Liver (tissue), 8 donors: ENCODE measurements at regions not wholly inside any gene's neighbourhood (a gene's known extent, or its start where the extent isn't known, plus 50 kb on each side); places are given as distances from the start of the nearest gene placed in this dataset.

ENCODE experiments used
- DNase-seq: peaks from one replicate; pipeline ENCODE4 v3.0.0-alpha.2; 2017; ENCODE audit warnings: low spot score
- H3K27ac ChIP-seq, 2 donors: one replicate each; pipeline ENCODE4 v1.7.0; 2013; ENCODE audit warnings: inconsistent platforms in 2 of 2, low read length in 2 of 2, control low read depth in 1 of 2, low read depth in 1 of 2, mild to moderate bottlenecking in 1 of 2
- H3K27me3 ChIP-seq, 4 donors: one replicate each; pipeline versions ENCODE4 v1.6.1 to v1.7.0; 2013; ENCODE audit warnings: low read length in 3 of 4, inconsistent platforms in 1 of 4, mild to moderate bottlenecking in 1 of 4, moderate library complexity in 1 of 4; ENCODE audit not compliant: control insufficient read depth in 4 of 4, insufficient read depth in 4 of 4
- H3K36me3 ChIP-seq, 4 donors: one replicate each; pipeline versions ENCODE4 v1.6.1 to v1.7.0; 2013; ENCODE audit warnings: low read length in 3 of 4, mild to moderate bottlenecking in 3 of 4, low read depth in 1 of 4, moderate library complexity in 1 of 4; ENCODE audit not compliant: control insufficient read depth in 4 of 4, insufficient read depth in 3 of 4
- H3K4me1 ChIP-seq, 4 donors: one replicate each; pipeline versions ENCODE4 v1.6.1 to v1.7.0; 2013; ENCODE audit warnings: low read length in 3 of 4, mild to moderate bottlenecking in 3 of 4, moderate library complexity in 1 of 4; ENCODE audit not compliant: control insufficient read depth in 4 of 4, insufficient read depth in 4 of 4
- H3K4me3 ChIP-seq, 3 donors: one replicate each; pipeline versions ENCODE4 v1.6.1 to v1.7.0; 2013; ENCODE audit warnings: low read length in 3 of 3, control low read depth in 1 of 3, low read depth in 1 of 3, mild to moderate bottlenecking in 1 of 3
- H3K9ac ChIP-seq, 2 donors: one replicate each; pipeline ENCODE4 v1.7.0; 2013; ENCODE audit warnings: low read length in 2 of 2, mild to moderate bottlenecking in 2 of 2, moderate library complexity in 2 of 2, control low read depth in 1 of 2, low read depth in 1 of 2
- H3K9me3 ChIP-seq, 4 donors: one replicate each; pipeline versions ENCODE4 v1.6.1 to v1.7.0; 2013; ENCODE audit warnings: low read length in 3 of 4; ENCODE audit not compliant: control insufficient read depth in 4 of 4
- ATF3 ChIP-seq: IDR thresholded peaks from 2 replicates; pipeline ENCODE4 v1.6.1; 2016; ENCODE audit warnings: antibody characterized with exemption
- CTCF ChIP-seq: fragments of 150-350 bp; IDR thresholded peaks from 2 replicates; pipeline ENCODE4 v1.5.1; 2017; ENCODE audit warnings: improper control_type of control experiment, low read depth, low read length; ENCODE audit not compliant: missing input control
- EGR1 ChIP-seq, 2 donors: IDR thresholded peaks; 2 replicates each; pipeline ENCODE4 v1.6.1; 2016 to 2018; ENCODE audit warnings: antibody characterized with exemption in 2 of 2, low read depth in 2 of 2
- FOXA1 ChIP-seq: IDR thresholded peaks from 2 replicates; pipeline ENCODE4 v1.6.1; 2016; ENCODE audit warnings: antibody characterized with exemption
- FOXA2 ChIP-seq: IDR thresholded peaks from 2 replicates; pipeline ENCODE4 v1.6.1; 2016; ENCODE audit warnings: antibody characterized with exemption
- GABPA ChIP-seq, 2 donors: IDR thresholded peaks in 1 of 2; conservative IDR thresholded peaks in 1 of 2; 2 replicates each; pipeline ENCODE4 v1.6.1; 2016; ENCODE audit warnings: antibody characterized with exemption in 2 of 2, mild to moderate bottlenecking in 1 of 2, moderate library complexity in 1 of 2
- HNF4A ChIP-seq, 2 donors: conservative IDR thresholded peaks; 2 replicates each; pipeline ENCODE4 v1.6.1; 2016; ENCODE audit warnings: antibody characterized with exemption in 2 of 2, mild to moderate bottlenecking in 2 of 2
- HNF4G ChIP-seq: IDR thresholded peaks from 2 replicates; pipeline ENCODE4 v1.6.1; 2016; ENCODE audit warnings: antibody characterized with exemption
- JUND ChIP-seq, 2 donors: IDR thresholded peaks; 2 replicates each; pipeline ENCODE4 v1.6.1; 2016; ENCODE audit warnings: antibody characterized with exemption in 2 of 2
- MAX ChIP-seq: IDR thresholded peaks from 2 replicates; pipeline ENCODE4 v1.6.1; 2016; ENCODE audit warnings: antibody characterized with exemption
- NR2F2 ChIP-seq: IDR thresholded peaks from 2 replicates; pipeline ENCODE4 v1.6.1; 2016; ENCODE audit warnings: antibody characterized with exemption
- RAD21 ChIP-seq, 2 donors: IDR thresholded peaks; 2 replicates each; pipeline ENCODE4 v1.6.1; 2016; ENCODE audit warnings: antibody characterized with exemption in 2 of 2, mild to moderate bottlenecking in 2 of 2
- REST ChIP-seq: IDR thresholded peaks from 2 replicates; pipeline ENCODE4 v1.6.1; 2016; ENCODE audit warnings: antibody characterized with exemption, mild to moderate bottlenecking
- RXRA ChIP-seq, 2 donors: IDR thresholded peaks; 2 replicates each; pipeline ENCODE4 v1.6.1; 2017 to 2018; ENCODE audit warnings: antibody characterized with exemption in 2 of 2, mild to moderate bottlenecking in 1 of 2
- SP1 ChIP-seq: IDR thresholded peaks from 2 replicates; pipeline ENCODE4 v1.6.1; 2018; ENCODE audit warnings: antibody characterized with exemption, mild to moderate bottlenecking
- TAF1 ChIP-seq: conservative IDR thresholded peaks from 2 replicates; pipeline ENCODE4 v1.6.1; 2016; ENCODE audit warnings: antibody characterized with exemption, mild to moderate bottlenecking
- YY1 ChIP-seq: IDR thresholded peaks from 2 replicates; pipeline ENCODE4 v1.6.1; 2016; ENCODE audit warnings: antibody characterized with exemption, mild to moderate bottlenecking
- ZBTB33 ChIP-seq: IDR thresholded peaks from 2 replicates; pipeline ENCODE4 v1.6.1; 2016; ENCODE audit warnings: antibody characterized with exemption
- WGBS: extraction: QIAGEN DNeasy Blood & Tissue Kit; methylation state at CpG from one replicate; pipeline ENCODE4 v1.1.7; 2013; 5-methylcytosine and 5-hydroxymethylcytosine counted together
- donor health status: healthy.
- donor health status: healthy.
- donor health status: healthy.
- donor health status: healthy.
- donor health status: healthy.

- H3K4me1 ChIP-seq = peaks cover 0 to 20% (median 12%) of the 10 kb centered on the region in 4 donors
- WGBS = 90% methylated on average over 2 of the region's 2 CpGs
Measured at GRCh38 chr13:99752373-99752772, 219.2 kb downstream of the ZIC5 start.

GRCh38 chr13:99751517-99752199, 219.9 kb downstream of the ZIC5 start:
- Histone ChIP-seq H3K4me1 (peaks cover 0 to 20% (median 12%) of the 10 kb centered on the region in 4 donors), H3K36me3 (peaks cover 0 to 1% (median 0%) of the 10 kb centered on the region in 4 donors), H3K27me3 (no peaks in the 10 kb centered on the region), H3K9ac (no peak overlapping the region), H3K27ac (peak overlapping the region; percentile 48 to 74), H3K4me3 (no peak overlapping the region), H3K9me3 (no peaks in the 10 kb centered on the region)
- no peak for DNase-seq
- 33% methylated on average over 10 of the region's 10 CpGs for WGBS
- peak; percentile 84 for TF ChIP-seq ZBTB33
- TF ChIP-seq REST = peak; percentile 50
- no peak for TF ChIP-seq TAF1
- TF ChIP-seq MAX = peak; percentile 68
- TF ChIP-seq CTCF = no peak
- peak; percentile 100 for TF ChIP-seq RXRA (IDR thresholded peaks at IDR 0.05)
- TF ChIP-seq GABPA (IDR thresholded peaks at IDR 0.05 in 1 of 2, conservative IDR thresholded peaks at IDR 0.05 in 1 of 2) = no peak
- peak; percentile 62 for TF ChIP-seq ATF3
- TF ChIP-seq SP1 = peak; percentile 94
- TF ChIP-seq HNF4A (conservative IDR thresholded peaks at IDR 0.05) = peak; percentile 87 to 89
- TF ChIP-seq HNF4G = peak; percentile 47
- TF ChIP-seq YY1 = peak; percentile 95
- TF ChIP-seq FOXA1 = no peak
- TF ChIP-seq JUND (IDR thresholded peaks at IDR 0.05) = peak; percentile 55 to 73
- peak in 1 of 2 donors; percentile 53 for TF ChIP-seq EGR1 (IDR thresholded peaks at IDR 0.05; ENCODE audit: low read depth in 2 of 2)
- peak; percentile 70 for TF ChIP-seq FOXA2
- peak; percentile 23 to 30 for TF ChIP-seq RAD21 (IDR thresholded peaks at IDR 0.05)
- TF ChIP-seq NR2F2 = no peak

More at GRCh38 chr13:99752373-99752772, 219.2 kb downstream of the ZIC5 start:
- Histone ChIP-seq H3K4me3 (no peak overlapping the region), H3K9me3 (no peaks in the 10 kb centered on the region), H3K27me3 (no peaks in the 10 kb centered on the region), H3K27ac (peak overlapping the region; percentile 48 to 74), H3K36me3 (no peaks in the 10 kb centered on the region), H3K9ac (no peak overlapping the region)
- no peak for TF ChIP-seq SP1
- no peak for TF ChIP-seq HNF4G
- TF ChIP-seq TAF1 = no peak
- no peak for TF ChIP-seq EGR1 (IDR thresholded peaks at IDR 0.05; ENCODE audit: low read depth in 2 of 2)
- no peak for TF ChIP-seq HNF4A (conservative IDR thresholded peaks at IDR 0.05)
- no peak for DNase-seq
